ENCODE measurements at regions not wholly inside any gene's neighbourhood (a gene's known extent, or its start where the extent isn't known, plus 50 kb on each side); places are given as distances from the start of the nearest gene placed in this dataset.

- TF ChIP-seq REST (IDR thresholded peaks at IDR 0.05; ENCODE audit: insufficient read depth in 1 of 2, low read depth in 2 of 2, low read length in 2 of 2) (no peak), POLR2AphosphoS5 (IDR thresholded peaks at IDR 0.05; ENCODE audit: low read depth, low read length) (no peak)
These were observed 233.6 kb upstream of the SRRM4 start for GRCh38 chr12:118747771-118748170.
